Keratinocyte (primary cell): ENCODE measurements at regions not wholly inside any gene's neighbourhood (a gene's known extent, or its start where the extent isn't known, plus 50 kb on each side); places are given as distances from the start of the nearest gene placed in this dataset.

Experiments used
- DNase-seq: peaks from one replicate; pipeline ENCODE4 v3.0.0-alpha.2; 2011; ENCODE audit warnings: low read depth, missing footprints, low spot score
- FAIRE-seq: peaks from 2 replicates; lab custom pipeline; 2011; peaks lifted over from hg19 to GRCh38; lab: Jason Lieb, UNC
- H2AFZ ChIP-seq: 2 replicates; pipeline ENCODE4 v1.6.0; 2012; ENCODE audit warnings: low read length, control low read depth, inconsistent platforms; ENCODE audit not compliant: control insufficient read depth
- H3K27ac ChIP-seq: 2 replicates; pipeline ENCODE4 v1.5.1; 2011; ENCODE audit warnings: low read length; ENCODE audit not compliant: control insufficient read depth, insufficient read depth
- H3K27me3 ChIP-seq: 3 replicates; pipeline ENCODE4 v1.6.0; 2011; ENCODE audit warnings: low read length; ENCODE audit not compliant: control insufficient read depth, insufficient read depth; ENCODE audit errors: extremely low read depth
- H3K36me3 ChIP-seq, 2 experiments: 2 replicates in 1 of 2; 3 replicates in 1 of 2; pipeline ENCODE4 v1.5.1; 2011; ENCODE audit warnings: low read length in 2 of 2, mild to moderate bottlenecking in 1 of 2; ENCODE audit not compliant: control insufficient read depth in 2 of 2, insufficient read depth in 2 of 2; ENCODE audit errors: extremely low read depth in 1 of 2
- H3K4me1 ChIP-seq: 3 replicates; pipeline ENCODE4 v1.5.1; 2011; ENCODE audit warnings: low read length; ENCODE audit not compliant: control insufficient read depth, insufficient read depth; ENCODE audit errors: extremely low read depth
- H3K4me2 ChIP-seq: 3 replicates; pipeline ENCODE4 v1.6.0; 2011; ENCODE audit warnings: low read depth, low read length; ENCODE audit not compliant: control insufficient read depth, insufficient read depth; ENCODE audit errors: extremely low read depth
- H3K4me3 ChIP-seq, 3 experiments: fragments of 200-600 bp in 1 of 3; sonication (generic) in 1 of 3; 2 replicates in 2 of 3; 3 replicates in 1 of 3; pipeline ENCODE4 v1.5.1; 2011 to 2016; ENCODE audit warnings: low read length in 3 of 3, mild to moderate bottlenecking in 3 of 3, control low read depth in 2 of 3, inconsistent platforms in 1 of 3, low read depth in 1 of 3, mixed read lengths in 1 of 3, mixed run types in 1 of 3, moderate library complexity in 1 of 3; ENCODE audit not compliant: control insufficient read depth in 2 of 3, insufficient read depth in 2 of 3; ENCODE audit errors: extremely low read depth in 1 of 3
- H3K79me2 ChIP-seq: 2 replicates; pipeline ENCODE4 v1.6.0; 2012; ENCODE audit warnings: low read length; ENCODE audit not compliant: control insufficient read depth, insufficient read depth
- H3K9ac ChIP-seq: 3 replicates; pipeline ENCODE4 v1.6.0; 2011; ENCODE audit warnings: low read length; ENCODE audit not compliant: control insufficient read depth, insufficient read depth; ENCODE audit errors: extremely low read depth
- H3K9me1 ChIP-seq: 3 replicates; pipeline ENCODE4 v1.6.0; 2011; ENCODE audit warnings: low read length; ENCODE audit not compliant: control insufficient read depth, insufficient read depth; ENCODE audit errors: extremely low read depth
- H3K9me3 ChIP-seq: 2 replicates; pipeline ENCODE4 v1.5.1; 2012; ENCODE audit warnings: low read depth, low read length; ENCODE audit not compliant: control insufficient read depth
- H4K20me1 ChIP-seq: 3 replicates; pipeline ENCODE4 v1.6.0; 2011; ENCODE audit warnings: low read length; ENCODE audit not compliant: control insufficient read depth, insufficient read depth; ENCODE audit errors: extremely low read depth
- EZH2 ChIP-seq: IDR thresholded peaks from one replicate; pipeline ENCODE4 v1.6.1; 2012; ENCODE audit warnings: inconsistent platforms, mild to moderate bottlenecking, low read length, moderate library complexity
- dilution Hi-C: fragments of 300-500 bp; cut with MboI; formaldehyde crosslinking; loops from one replicate; pipeline ENCODE4 v1.7.0; 2020; ENCODE audit warnings: low sequenced_read_pairs; ENCODE audit not compliant: extremely low pct_ligation_motif_present
- TF ChIP-seq, protein P1 (sequence below), 3 experiments: IDR thresholded peaks in 1 of 3; conservative IDR thresholded peaks in 1 of 3; optimal IDR thresholded peaks in 1 of 3; 2 replicates in 2 of 3; 3 replicates in 1 of 3; pipeline versions ENCODE3 to v1.5.1; 2011; ENCODE audit warnings: low read length in 3 of 3, mild to moderate bottlenecking in 3 of 3, moderate library complexity in 2 of 3, control low read depth in 1 of 3, inconsistent platforms in 1 of 3; ENCODE audit not compliant: insufficient read depth in 2 of 3; ENCODE audit errors: extremely low read depth in 1 of 3

DNA sequence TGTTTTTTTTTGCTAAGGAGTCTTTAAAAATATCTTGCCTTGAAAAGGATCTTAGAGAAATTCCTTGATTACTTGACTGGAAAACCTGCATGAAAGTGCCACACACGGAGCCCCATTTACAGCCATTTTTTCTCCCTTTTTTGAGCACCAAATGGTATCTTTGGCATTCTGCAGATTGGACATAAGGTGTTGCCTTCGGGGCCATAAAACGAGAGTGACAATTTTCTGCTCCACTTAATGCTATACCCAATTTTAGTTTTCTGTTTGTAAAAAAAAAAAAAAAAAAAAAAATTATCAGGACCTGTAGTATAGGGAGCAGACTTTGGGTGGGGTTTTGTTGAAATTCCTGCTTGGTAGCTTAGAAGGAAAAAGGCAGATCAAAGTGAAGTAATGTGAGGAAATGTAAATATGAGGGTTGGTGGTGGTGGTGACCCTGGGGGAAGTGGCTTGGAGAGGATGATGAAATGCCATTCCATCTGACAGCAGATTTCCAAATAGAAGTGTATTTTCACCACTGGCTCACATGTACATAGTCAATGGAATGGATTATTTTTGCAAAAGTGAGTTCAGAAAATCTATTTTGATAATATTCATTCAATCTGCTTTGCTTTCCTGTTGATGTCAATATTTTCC, 212.1 kb upstream of the SOX4 start:
- DNase-seq (no peak), FAIRE-seq (no peak)
- Histone ChIP-seq H3K9me1 (no peaks in the 10 kb centered on the region), H3K36me3 (no peaks in the 10 kb centered on the region), H3K4me1 (no peaks in the 10 kb centered on the region), H4K20me1 (no peaks in the 10 kb centered on the region), H3K9ac (no peak overlapping the region), H3K9me3 (no peaks in the 10 kb centered on the region), H3K4me2 (no peak overlapping the region), H2AFZ (no peak overlapping the region), H3K27me3 (no peaks in the 10 kb centered on the region), H3K79me2 (no peaks in the 10 kb centered on the region), H3K27ac (no peak overlapping the region), H3K4me3 (no peak overlapping the region)
- TF ChIP-seq, protein P1, sequence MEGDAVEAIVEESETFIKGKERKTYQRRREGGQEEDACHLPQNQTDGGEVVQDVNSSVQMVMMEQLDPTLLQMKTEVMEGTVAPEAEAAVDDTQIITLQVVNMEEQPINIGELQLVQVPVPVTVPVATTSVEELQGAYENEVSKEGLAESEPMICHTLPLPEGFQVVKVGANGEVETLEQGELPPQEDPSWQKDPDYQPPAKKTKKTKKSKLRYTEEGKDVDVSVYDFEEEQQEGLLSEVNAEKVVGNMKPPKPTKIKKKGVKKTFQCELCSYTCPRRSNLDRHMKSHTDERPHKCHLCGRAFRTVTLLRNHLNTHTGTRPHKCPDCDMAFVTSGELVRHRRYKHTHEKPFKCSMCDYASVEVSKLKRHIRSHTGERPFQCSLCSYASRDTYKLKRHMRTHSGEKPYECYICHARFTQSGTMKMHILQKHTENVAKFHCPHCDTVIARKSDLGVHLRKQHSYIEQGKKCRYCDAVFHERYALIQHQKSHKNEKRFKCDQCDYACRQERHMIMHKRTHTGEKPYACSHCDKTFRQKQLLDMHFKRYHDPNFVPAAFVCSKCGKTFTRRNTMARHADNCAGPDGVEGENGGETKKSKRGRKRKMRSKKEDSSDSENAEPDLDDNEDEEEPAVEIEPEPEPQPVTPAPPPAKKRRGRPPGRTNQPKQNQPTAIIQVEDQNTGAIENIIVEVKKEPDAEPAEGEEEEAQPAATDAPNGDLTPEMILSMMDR (optimal IDR thresholded peaks at IDR 0.05 in 1 of 3, IDR thresholded peaks at IDR 0.05 in 1 of 3, conservative IDR thresholded peaks at IDR 0.05 in 1 of 3; ENCODE audit: extremely low read depth in 1 of 3, insufficient read depth in 2 of 3, low read length in 3 of 3) = no peak
- TF ChIP-seq EZH2 = no peak
- dilution Hi-C loops = no loop called here

DNA sequence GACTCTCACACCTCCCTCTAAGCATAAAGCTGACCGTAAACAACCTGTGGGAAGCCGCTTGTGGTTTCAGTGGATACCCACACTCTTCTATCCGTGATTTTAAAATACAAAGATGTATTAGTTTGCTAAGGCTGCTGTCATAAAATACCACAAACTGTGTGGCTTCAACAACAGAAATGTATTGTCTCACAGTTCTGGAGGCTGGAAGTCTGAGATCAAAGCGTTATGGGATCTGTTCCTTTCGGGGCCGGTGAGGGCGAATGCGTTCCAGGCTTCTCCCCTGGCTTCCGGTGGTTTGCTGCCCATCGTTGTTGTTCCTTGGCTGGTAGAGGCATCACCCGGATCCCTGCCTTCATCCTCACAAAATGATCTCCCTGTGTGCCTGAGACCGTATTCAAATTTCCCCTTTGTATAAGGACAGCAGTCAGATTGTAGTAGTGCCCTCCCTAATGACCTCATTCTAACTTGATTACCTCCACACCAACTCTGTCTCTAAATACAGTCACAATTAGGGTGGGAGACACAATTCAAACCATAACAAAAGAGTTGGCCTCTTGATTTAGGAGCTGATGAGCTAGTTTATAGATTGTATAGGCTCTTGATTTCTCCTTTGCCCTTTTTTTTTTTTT, 210.6 kb upstream of the SOX4 start:
- H3K4me1 ChIP-seq = no peaks in the 10 kb centered on the region
- no peak for FAIRE-seq

More for the DNA sequence above, 210.6 kb upstream of the SOX4 start:
- no peaks in the 10 kb centered on the region for H3K36me3 ChIP-seq
- H3K9me3 ChIP-seq = no peaks in the 10 kb centered on the region
- H3K4me3 ChIP-seq = no peak overlapping the region
- H3K79me2 ChIP-seq = no peaks in the 10 kb centered on the region
- no peak overlapping the region for H3K9ac ChIP-seq
- no peak overlapping the region for H3K27ac ChIP-seq
- H2AFZ ChIP-seq = no peak overlapping the region
- no peaks in the 10 kb centered on the region for H3K27me3 ChIP-seq
- no peak for TF ChIP-seq EZH2
- TF ChIP-seq, protein P1 (optimal IDR thresholded peaks at IDR 0.05 in 1 of 3, IDR thresholded peaks at IDR 0.05 in 1 of 3, conservative IDR thresholded peaks at IDR 0.05 in 1 of 3; ENCODE audit: extremely low read depth in 1 of 3, insufficient read depth in 2 of 3, low read length in 3 of 3) = no peak
- DNase-seq = no peak
- H3K9me1 ChIP-seq = no peaks in the 10 kb centered on the region
- no peaks in the 10 kb centered on the region for H4K20me1 ChIP-seq
- dilution Hi-C loops = no loop called here
- no peak overlapping the region for H3K4me2 ChIP-seq
